ENCODE measurements at regions not wholly inside any gene's neighbourhood (a gene's known extent, or its start where the extent isn't known, plus 50 kb on each side); places are given as distances from the start of the nearest gene placed in this dataset.

DNA sequence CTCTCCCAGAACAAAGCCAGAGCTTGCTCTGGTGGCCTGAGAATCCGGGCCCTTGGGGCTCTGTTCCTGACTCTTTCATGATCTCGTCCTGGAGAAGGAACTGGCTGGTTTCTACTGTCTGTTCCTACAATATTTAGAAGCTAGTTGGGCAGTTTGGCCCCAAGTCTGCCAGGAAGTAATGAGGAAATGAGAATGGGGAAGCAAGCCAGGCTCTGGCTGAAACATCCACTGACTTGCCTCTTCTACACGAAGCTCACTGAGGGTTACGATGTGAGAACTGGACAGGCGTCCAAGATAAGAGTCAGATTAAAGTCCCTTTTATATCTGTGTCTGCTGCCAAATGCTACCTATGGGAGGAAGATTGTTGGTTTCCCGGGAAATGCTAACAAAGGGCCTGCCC lies 110.0 kb upstream of the KIRREL3 start:
- Mint-ChIP-seq H3K27ac (ENCODE audit: low read depth) (no peak overlapping the region), H3K9me3 (no peaks in the 10 kb centered on the region), H3K36me3 (ENCODE audit: insufficient read depth) (no peaks in the 10 kb centered on the region), H3K27me3 (peaks cover 12% of the 10 kb centered on the region), H3K4me3 (no peak overlapping the region), H3K4me1 (no peaks in the 10 kb centered on the region)
- no peak for ATAC-seq (replicated peaks; ENCODE audit: extremely low read depth, poor library complexity, severe bottlenecking)
- DNase-seq (ENCODE audit: low spot score in 2 of 2), result no peak

DNA sequence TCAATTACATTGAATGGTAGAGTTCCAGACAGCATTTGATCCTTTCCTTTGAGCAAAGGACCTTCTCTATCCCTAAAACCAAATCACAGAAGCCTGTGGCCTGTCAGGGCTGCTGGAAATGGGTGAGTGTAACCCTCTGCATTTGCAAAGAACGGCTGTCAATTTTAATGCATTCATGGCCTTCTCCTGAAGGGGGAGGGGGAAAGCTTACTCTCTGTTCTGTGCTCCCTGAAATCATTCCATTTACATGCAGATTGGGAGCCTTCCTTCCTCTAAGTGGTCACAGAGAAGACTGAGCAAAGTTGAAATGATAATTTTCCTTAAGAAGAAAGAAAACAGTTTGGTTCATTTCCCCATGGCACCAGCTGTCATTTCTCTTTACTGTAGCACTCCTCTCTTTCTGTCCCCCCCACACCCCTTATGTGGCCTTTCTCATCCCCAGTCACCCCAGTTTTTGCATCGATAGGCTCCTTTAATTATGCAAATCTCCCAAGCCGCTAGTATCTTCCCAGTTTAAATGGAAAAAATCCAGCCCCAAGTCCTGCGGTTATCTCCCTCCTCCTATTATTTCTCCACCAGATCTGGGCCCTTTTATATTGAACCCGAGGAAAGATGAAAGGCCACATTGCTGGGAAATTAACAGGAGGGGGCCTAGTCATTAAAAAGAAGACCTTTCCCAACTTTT lies 109.4 kb upstream of the KIRREL3 start:
- no peak for DNase-seq (ENCODE audit: low spot score in 2 of 2)
- no peaks in the 10 kb centered on the region for H3K4me1 Mint-ChIP-seq
- H3K27ac Mint-ChIP-seq (ENCODE audit: low read depth), result no peak overlapping the region
- peaks cover 12% of the 10 kb centered on the region for H3K27me3 Mint-ChIP-seq
- no peak overlapping the region for H3K4me3 Mint-ChIP-seq
- no peaks in the 10 kb centered on the region for H3K9me3 Mint-ChIP-seq
- ATAC-seq (replicated peaks; ENCODE audit: extremely low read depth, poor library complexity, severe bottlenecking), result no peak
- H3K36me3 Mint-ChIP-seq (ENCODE audit: insufficient read depth), result no peaks in the 10 kb centered on the region

DNA sequence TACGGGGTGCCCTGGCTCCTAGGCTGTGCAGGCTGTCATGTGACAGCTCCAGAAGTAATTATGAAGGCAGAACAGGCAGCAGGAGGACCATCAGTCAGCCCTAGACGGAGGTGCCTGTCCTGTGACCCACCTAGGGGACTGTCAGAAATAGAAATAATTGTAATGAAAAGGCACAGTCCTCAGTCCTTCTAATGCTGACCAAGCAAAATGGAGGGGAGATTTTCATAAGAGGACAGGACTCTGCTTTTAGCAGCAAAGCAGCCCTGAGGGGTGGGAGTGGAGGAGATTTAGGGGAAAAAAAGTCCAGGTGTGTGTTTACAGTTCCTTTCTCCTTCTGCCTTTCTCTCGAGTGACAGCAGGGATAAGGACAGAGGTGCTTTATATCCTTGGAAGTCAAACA lies 108.3 kb upstream of the KIRREL3 start:
- DNase-seq (ENCODE audit: low spot score in 2 of 2) (no peak), ATAC-seq (replicated peaks; ENCODE audit: extremely low read depth, poor library complexity, severe bottlenecking) (no peak)
- no peak overlapping the region for H3K4me3 Mint-ChIP-seq
- H3K27me3 Mint-ChIP-seq, result peaks cover 12% of the 10 kb centered on the region
- H3K36me3 Mint-ChIP-seq (ENCODE audit: insufficient read depth), result no peaks in the 10 kb centered on the region
- no peaks in the 10 kb centered on the region for H3K4me1 Mint-ChIP-seq
- peaks cover 5% of the 10 kb centered on the region for H3K9me3 Mint-ChIP-seq
- no peak overlapping the region for H3K27ac Mint-ChIP-seq (ENCODE audit: low read depth)

DNA sequence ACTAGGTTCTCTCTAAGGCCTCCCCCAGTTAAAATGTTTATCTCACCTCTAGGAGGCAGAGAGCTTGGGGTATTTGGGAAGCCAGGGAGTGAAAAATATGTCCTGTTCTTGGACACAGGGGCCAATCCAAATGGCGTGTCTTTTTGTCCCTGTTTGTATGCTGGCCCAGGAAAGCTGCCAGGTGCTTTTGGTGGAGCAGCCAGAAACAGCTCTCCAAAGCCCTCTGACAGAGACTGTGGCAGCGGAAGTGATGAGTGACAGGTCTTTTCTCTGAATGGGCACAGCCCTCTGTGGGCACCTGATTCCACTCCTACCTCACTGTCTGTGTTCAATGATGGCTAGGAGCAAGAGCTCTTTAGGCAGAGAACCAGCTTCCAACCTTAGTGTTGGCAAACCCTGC lies 106.4 kb upstream of the KIRREL3 start:
- no peak for ATAC-seq (replicated peaks; ENCODE audit: extremely low read depth, poor library complexity, severe bottlenecking)
- Mint-ChIP-seq H3K4me1 (no peaks in the 10 kb centered on the region), H3K4me3 (no peak overlapping the region), H3K36me3 (ENCODE audit: insufficient read depth) (no peaks in the 10 kb centered on the region), H3K9me3 (peaks cover 5% of the 10 kb centered on the region), H3K27ac (ENCODE audit: low read depth) (no peak overlapping the region), H3K27me3 (peaks cover 12% of the 10 kb centered on the region)
- no peak for DNase-seq (ENCODE audit: low spot score in 2 of 2)

DNA sequence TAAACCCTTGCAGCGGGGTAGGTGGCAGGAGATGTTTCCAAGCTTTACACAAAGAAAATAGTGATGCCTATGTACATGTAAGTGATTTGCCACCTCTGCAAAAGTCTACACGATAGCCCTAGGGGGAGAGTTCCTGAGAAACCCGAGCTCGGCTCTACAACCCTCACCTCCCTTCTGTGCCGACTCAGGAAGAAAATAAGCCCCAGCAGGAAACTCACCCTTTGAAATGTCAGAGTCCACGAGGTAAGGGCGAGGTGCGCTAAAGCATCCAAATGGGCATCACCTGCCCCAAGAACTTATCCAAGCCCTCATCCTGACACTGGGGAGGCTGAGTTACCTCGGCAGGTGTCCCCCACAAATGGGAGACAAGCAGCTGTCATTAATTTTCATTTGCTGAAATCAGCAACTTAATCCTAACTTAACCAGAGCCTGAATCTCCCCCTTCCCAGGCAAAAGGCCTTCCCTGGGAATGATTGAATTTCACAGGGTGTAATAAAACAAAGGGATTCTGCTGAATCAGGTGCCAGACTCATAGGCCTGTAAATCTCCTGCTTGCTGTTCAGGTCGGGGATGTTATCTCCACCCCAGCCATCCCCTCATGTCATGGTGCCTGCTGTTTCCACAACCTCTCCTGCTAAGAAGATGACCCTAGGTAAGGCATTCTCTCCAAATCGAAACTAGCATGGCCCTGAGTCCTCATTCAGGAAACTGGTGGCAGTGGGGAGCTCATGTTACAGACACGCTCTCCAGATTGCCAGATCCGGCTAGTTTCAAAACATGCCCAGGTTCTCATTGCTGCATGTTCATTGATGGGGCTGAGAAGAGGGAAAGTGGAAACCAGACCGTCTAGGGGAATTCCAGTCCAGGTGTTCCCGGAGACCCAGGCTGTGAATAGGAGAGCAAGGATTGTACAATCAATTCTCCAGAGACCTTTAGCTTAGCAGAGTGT lies 105.3 kb upstream of the KIRREL3 start:
- DNase-seq (ENCODE audit: low spot score in 2 of 2) (no peak), ATAC-seq (replicated peaks; ENCODE audit: extremely low read depth, poor library complexity, severe bottlenecking) (no peak)
- H3K36me3 Mint-ChIP-seq (ENCODE audit: insufficient read depth), result no peaks in the 10 kb centered on the region
- H3K4me1 Mint-ChIP-seq, result no peaks in the 10 kb centered on the region
- H3K4me3 Mint-ChIP-seq, result no peak overlapping the region
- H3K27ac Mint-ChIP-seq (ENCODE audit: low read depth), result no peak overlapping the region
- peaks cover 5% of the 10 kb centered on the region for H3K9me3 Mint-ChIP-seq
- H3K27me3 Mint-ChIP-seq, result peaks cover 12% of the 10 kb centered on the region

DNA sequence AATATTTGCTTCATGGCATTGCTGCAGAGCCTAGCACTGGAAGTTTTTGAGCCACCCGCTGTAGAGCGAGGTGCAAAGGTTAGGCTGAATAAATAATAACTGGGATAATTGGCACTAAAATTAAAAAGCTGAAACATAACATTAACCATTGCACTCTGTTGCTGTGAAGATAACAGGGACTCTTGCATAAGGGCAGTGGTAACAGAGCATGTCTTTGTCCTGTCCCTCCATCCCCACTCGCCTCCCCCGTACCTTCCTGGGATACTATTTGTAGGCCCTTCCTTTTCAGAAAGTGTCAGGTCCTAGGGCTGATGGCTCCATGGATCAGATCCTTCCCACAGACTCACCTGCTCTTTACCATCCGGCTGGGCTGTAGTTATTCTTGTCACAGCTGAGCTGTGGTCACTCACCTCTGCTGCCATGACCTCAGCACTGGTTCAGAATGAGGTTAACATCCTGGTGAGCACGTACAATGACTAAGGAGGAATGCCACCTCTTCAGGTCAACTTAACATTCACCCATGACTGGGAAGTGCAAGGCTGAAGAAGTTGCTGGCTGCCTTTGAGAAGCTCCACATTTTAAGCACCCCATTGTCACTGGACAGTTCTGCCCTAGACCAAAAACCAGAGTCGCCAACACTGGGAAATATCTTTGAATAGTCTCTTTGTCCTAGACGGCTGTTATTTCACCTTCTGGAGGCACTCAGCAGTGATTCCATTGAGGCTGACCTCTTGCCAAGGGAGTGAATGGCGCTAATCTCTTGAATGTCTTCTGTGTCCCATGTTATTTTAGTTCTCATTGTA lies 103.2 kb upstream of the KIRREL3 start:
- no peaks in the 10 kb centered on the region for H3K4me1 Mint-ChIP-seq

DNA sequence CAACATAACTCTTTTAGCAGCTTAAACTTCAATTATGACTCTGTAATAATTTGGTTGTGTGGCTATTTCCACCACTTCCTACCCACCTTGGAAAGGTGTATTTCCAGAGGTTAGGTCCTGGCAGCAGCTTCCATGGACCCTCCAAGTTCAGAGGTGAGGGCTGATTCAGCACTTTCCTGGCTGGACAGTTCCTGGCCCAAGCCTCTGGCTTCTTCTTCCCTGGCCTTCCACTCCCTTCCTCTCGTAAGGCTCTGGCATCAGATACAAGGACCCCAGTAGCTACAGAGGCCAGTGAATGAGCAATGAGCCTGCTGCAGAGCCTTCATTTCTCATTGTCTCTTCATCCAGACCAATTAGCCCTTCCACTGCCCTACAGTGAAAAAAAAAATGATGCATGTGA lies 98.1 kb upstream of the KIRREL3 start:
- DNase-seq (ENCODE audit: low spot score in 2 of 2) (no peak), ATAC-seq (replicated peaks; ENCODE audit: extremely low read depth, poor library complexity, severe bottlenecking) (no peak)
- Mint-ChIP-seq H3K36me3 (ENCODE audit: insufficient read depth) (no peaks in the 10 kb centered on the region), H3K27me3 (no peaks in the 10 kb centered on the region), H3K27ac (ENCODE audit: low read depth) (no peak overlapping the region), H3K9me3 (no peaks in the 10 kb centered on the region), H3K4me1 (no peaks in the 10 kb centered on the region), H3K4me3 (no peak overlapping the region)

More for the DNA sequence above, 103.2 kb upstream of the KIRREL3 start:
- DNase-seq (ENCODE audit: low spot score in 2 of 2), result no peak
- no peak overlapping the region for H3K27ac Mint-ChIP-seq (ENCODE audit: low read depth)
- H3K9me3 Mint-ChIP-seq, result peaks cover 5% of the 10 kb centered on the region
- H3K36me3 Mint-ChIP-seq (ENCODE audit: insufficient read depth), result no peaks in the 10 kb centered on the region
- peaks cover 7% of the 10 kb centered on the region for H3K27me3 Mint-ChIP-seq
- no peak for ATAC-seq (replicated peaks; ENCODE audit: extremely low read depth, poor library complexity, severe bottlenecking)
- no peak overlapping the region for H3K4me3 Mint-ChIP-seq

DNA sequence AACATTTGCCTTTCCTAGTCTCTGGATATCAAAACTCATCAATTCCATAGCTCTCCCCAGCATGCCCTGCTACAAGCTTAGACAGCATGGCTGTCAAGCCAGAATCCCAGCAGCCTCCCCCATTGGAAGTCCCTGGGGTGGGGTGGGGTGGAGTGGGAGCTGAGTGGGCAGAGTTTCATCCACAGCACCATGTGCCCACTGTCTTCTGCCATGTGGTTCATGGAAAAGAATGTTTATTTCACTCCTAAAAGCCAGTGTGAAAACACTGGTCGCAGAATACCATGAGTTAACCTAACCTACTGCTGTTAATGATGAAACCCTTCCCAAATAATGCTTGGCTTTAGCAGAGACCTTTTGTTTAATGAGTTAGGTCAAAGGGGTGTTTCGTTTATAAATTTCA lies 80.2 kb upstream of the KIRREL3 start:
- DNase-seq (ENCODE audit: low spot score in 2 of 2), result no peak
- peaks cover 1% of the 10 kb centered on the region for H3K36me3 Mint-ChIP-seq (ENCODE audit: insufficient read depth)
- ATAC-seq (replicated peaks; ENCODE audit: extremely low read depth, poor library complexity, severe bottlenecking), result no peak
- no peaks in the 10 kb centered on the region for H3K4me1 Mint-ChIP-seq
- H3K9me3 Mint-ChIP-seq, result peaks cover 9% of the 10 kb centered on the region
- no peak overlapping the region for H3K27ac Mint-ChIP-seq (ENCODE audit: low read depth)
- H3K4me3 Mint-ChIP-seq, result no peak overlapping the region
- no peaks in the 10 kb centered on the region for H3K27me3 Mint-ChIP-seq

DNA sequence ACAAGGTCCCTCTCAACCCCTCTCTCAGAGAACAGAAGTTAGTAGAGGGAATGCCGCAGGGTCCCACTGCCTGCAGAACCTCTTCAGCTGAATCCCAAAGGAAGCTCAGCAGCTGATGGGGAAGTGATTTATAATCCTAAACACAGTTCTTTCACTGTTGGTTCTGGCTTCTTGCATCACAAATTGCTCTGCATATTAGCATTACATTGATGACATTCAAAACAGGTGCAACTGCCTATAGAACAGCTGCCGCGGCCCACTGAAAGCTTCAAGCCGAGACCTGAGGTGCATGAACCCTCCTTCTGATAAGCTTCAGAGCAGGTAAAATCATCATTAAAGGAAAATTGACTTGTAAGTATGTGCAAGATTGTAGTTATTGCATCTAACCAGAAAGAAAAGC lies 75.2 kb upstream of the KIRREL3 start:
- H3K4me3 Mint-ChIP-seq, result no peak overlapping the region
- peaks cover 6% of the 10 kb centered on the region for H3K9me3 Mint-ChIP-seq
- no peaks in the 10 kb centered on the region for H3K27me3 Mint-ChIP-seq
- no peaks in the 10 kb centered on the region for H3K4me1 Mint-ChIP-seq
- no peaks in the 10 kb centered on the region for H3K36me3 Mint-ChIP-seq (ENCODE audit: insufficient read depth)
- ATAC-seq (replicated peaks; ENCODE audit: extremely low read depth, poor library complexity, severe bottlenecking) (no peak), DNase-seq (ENCODE audit: low spot score in 2 of 2) (no peak)
- H3K27ac Mint-ChIP-seq (ENCODE audit: low read depth), result no peak overlapping the region

DNA sequence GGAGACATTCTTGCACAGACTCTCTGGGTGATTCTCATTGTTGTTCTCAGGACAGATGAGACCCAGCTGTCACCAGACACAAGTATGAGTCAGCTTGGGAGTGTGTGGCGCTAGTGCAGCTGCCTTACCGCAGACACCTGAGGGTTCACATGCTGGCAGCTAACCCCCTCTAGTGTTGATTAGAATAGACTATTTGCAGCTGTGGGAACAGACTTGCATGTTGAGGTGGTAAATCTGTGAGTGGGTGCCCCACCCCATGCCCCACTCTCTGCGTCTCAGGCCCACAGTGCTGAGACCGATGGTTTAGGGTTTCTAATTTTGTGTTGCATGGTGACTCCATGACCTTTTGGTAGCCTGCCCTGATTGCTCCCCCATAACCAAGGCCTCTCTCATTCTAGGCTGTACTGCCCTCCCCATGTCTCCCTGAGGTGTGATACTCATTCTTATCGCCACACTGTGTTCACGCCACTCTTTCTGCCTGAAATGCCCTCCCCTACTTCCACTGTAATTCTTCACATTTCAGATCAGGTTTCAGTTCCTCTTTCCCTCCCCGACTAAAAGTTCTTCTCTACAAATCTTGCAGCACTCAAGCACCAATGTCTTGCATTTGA lies 73.7 kb upstream of the KIRREL3 start:
- no peaks in the 10 kb centered on the region for H3K36me3 Mint-ChIP-seq (ENCODE audit: insufficient read depth)
- no peak overlapping the region for H3K4me3 Mint-ChIP-seq
- H3K27me3 Mint-ChIP-seq, result no peaks in the 10 kb centered on the region
- ATAC-seq (replicated peaks; ENCODE audit: extremely low read depth, poor library complexity, severe bottlenecking) (peak; percentile 14), DNase-seq (ENCODE audit: low spot score in 2 of 2) (no peak)
- peaks cover 6% of the 10 kb centered on the region for H3K9me3 Mint-ChIP-seq
- H3K4me1 Mint-ChIP-seq, result no peaks in the 10 kb centered on the region
- H3K27ac Mint-ChIP-seq (ENCODE audit: low read depth), result no peak overlapping the region

DNA sequence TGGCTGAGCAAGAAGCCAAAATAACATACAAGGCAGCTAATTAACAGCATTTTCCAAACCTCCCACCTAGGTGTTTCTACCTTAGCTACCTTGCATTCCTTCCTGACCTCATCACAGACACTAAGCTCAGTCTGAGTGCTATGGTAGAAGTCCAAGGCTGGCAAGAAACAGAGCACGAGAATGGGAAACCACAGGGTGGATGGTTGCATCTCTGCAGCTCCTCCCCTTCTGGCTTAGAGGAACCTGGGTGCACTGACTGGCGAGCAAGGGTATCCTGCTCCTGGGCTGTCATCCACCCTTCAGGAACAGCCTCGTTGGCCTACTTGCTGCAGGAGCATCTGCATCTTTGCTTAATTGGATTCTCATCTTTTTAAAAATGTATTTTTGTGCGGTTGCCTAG lies 73.1 kb upstream of the KIRREL3 start:
- ATAC-seq (replicated peaks; ENCODE audit: extremely low read depth, poor library complexity, severe bottlenecking) (no peak), DNase-seq (ENCODE audit: low spot score in 2 of 2) (no peak)
- Mint-ChIP-seq H3K4me3 (no peak overlapping the region), H3K36me3 (ENCODE audit: insufficient read depth) (no peaks in the 10 kb centered on the region), H3K27ac (ENCODE audit: low read depth) (no peak overlapping the region), H3K27me3 (no peaks in the 10 kb centered on the region), H3K9me3 (peaks cover 6% of the 10 kb centered on the region), H3K4me1 (no peaks in the 10 kb centered on the region)

DNA sequence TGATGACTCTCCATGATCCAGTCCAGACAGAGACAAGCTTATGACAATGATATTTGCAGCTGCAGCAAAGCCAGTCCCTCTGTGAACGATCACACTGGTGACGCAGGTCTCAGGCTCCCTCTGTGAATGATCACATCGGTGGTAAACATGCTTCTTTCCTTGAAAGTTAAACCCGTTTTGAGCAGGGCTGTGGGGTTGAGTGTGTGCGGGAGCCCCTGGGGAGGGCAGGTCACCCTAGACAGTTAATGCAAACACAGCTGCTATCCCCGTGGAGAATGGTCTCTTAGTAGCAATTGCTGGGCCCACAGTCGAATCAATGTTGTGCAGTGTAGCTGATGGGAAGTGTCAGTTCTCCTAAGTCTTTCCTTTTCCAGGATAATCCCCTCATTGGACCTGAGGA lies 71.0 kb upstream of the KIRREL3 start:
- ATAC-seq (replicated peaks; ENCODE audit: extremely low read depth, poor library complexity, severe bottlenecking) (no peak), DNase-seq (ENCODE audit: low spot score in 2 of 2) (no peak)
- H3K36me3 Mint-ChIP-seq (ENCODE audit: insufficient read depth), result no peaks in the 10 kb centered on the region
- no peak overlapping the region for H3K4me3 Mint-ChIP-seq
- H3K27me3 Mint-ChIP-seq, result peaks cover 10% of the 10 kb centered on the region
- peaks cover 10% of the 10 kb centered on the region for H3K9me3 Mint-ChIP-seq
- no peak overlapping the region for H3K27ac Mint-ChIP-seq (ENCODE audit: low read depth)
- no peaks in the 10 kb centered on the region for H3K4me1 Mint-ChIP-seq
